IMR-90 (cell line): ENCODE measurements at regions not wholly inside any gene's neighbourhood (a gene's known extent, or its start where the extent isn't known, plus 50 kb on each side); places are given as distances from the start of the nearest gene placed in this dataset.

Experiments used
- ATAC-seq: fragments of 200-7000 bp; cut with Tn5 transposase; 2 replicates; pipeline ENCODE4 v1.9.1; 2020; ENCODE audit warnings: low read depth, mild to moderate bottlenecking, moderate library complexity
- BruUV-seq: library from RNA; stranded (reverse); fragments of 400-500 nt; replicated peaks from 2 replicates; lab custom pipeline; 2021; lab: Mats Ljungman, UMichigan
- CTCF ChIA-PET: fragments of 300-600 bp; formaldehyde crosslinking; extraction: SDS; loops from one replicate; lab custom pipeline; 2021; ENCODE audit warnings: antibody characterized with exemption; lab: Yijun Ruan, JAX
- POLR2A ChIA-PET: fragments of 300-600 bp; sonication (Branson Sonifier 250); formaldehyde crosslinking; loops from one replicate; lab custom pipeline; 2022; ENCODE audit warnings: antibody characterized with exemption; ENCODE audit not compliant: unreplicated experiment; lab: Charles Lee
- DNase-seq: peaks from one replicate; pipeline ENCODE4 v3.0.0; 2013
- H2AFZ ChIP-seq: replicated peaks from 2 replicates; pipeline ENCODE3; 2013; ENCODE audit warnings: low read length, mild to moderate bottlenecking; ENCODE audit not compliant: poor library complexity
- H2AK5ac ChIP-seq: 2 replicates; pipeline ENCODE4 v1.6.1; 2013; ENCODE audit warnings: low read depth, low read length, inconsistent platforms
- H2AK9ac ChIP-seq: replicated peaks from 2 replicates; pipeline ENCODE3; 2013; ENCODE audit warnings: mild to moderate bottlenecking, low read depth, low read length, moderate library complexity; ENCODE audit not compliant: poor library complexity
- H2BK120ac ChIP-seq: 2 replicates; pipeline ENCODE4 v1.6.1; 2013; ENCODE audit warnings: low read depth, low read length, inconsistent platforms
- H2BK15ac ChIP-seq: 3 replicates; pipeline ENCODE4 v1.6.1; 2013; ENCODE audit warnings: low read depth, low read length, inconsistent platforms
- H2BK20ac ChIP-seq: 2 replicates; pipeline ENCODE4 v1.6.1; 2013; ENCODE audit warnings: low read depth, mild to moderate bottlenecking, inconsistent platforms, low read length, moderate library complexity
- H2BK5ac ChIP-seq: 2 replicates; pipeline ENCODE4 v1.6.1; 2013; ENCODE audit warnings: mild to moderate bottlenecking, low read depth, low read length, inconsistent platforms; ENCODE audit not compliant: poor library complexity, severe bottlenecking
- H3K14ac ChIP-seq: replicated peaks from 2 replicates; pipeline ENCODE4 v1.6.1; 2013; ENCODE audit warnings: low read depth, low read length, inconsistent platforms
- H3K18ac ChIP-seq: 2 replicates; pipeline ENCODE4 v1.6.1; 2013; ENCODE audit warnings: low read depth, low read length, control low read depth
- H3K23ac ChIP-seq: 2 replicates; pipeline ENCODE4 v1.6.1; 2013; ENCODE audit warnings: low read depth, low read length, inconsistent platforms
- H3K27ac ChIP-seq: 2 replicates; pipeline ENCODE4 v1.5.1; 2013; ENCODE audit warnings: mild to moderate bottlenecking, control low read depth, low read length; ENCODE audit not compliant: insufficient read depth
- H3K27me3 ChIP-seq: 2 replicates; pipeline ENCODE4 v1.6.1; 2013; ENCODE audit warnings: low read length; ENCODE audit not compliant: control insufficient read depth, insufficient read depth
- H3K36me3 ChIP-seq: 2 replicates; pipeline ENCODE4 v1.6.1; 2013; ENCODE audit warnings: low read length, mixed read lengths; ENCODE audit not compliant: control insufficient read depth, insufficient read depth
- H3K4ac ChIP-seq: 2 replicates; pipeline ENCODE4 v1.6.1; 2013; ENCODE audit warnings: low read depth, low read length, inconsistent platforms
- H3K4me1 ChIP-seq: 2 replicates; pipeline ENCODE4 v1.6.1; 2013; ENCODE audit warnings: low read length, mixed read lengths; ENCODE audit not compliant: control insufficient read depth, insufficient read depth
- H3K4me2 ChIP-seq: 2 replicates; pipeline ENCODE4 v1.6.1; 2013; ENCODE audit warnings: low read depth, mild to moderate bottlenecking, control low read depth, low read length, moderate library complexity
- H3K4me3 ChIP-seq: 2 replicates; pipeline ENCODE4 v1.5.1; 2013; ENCODE audit warnings: low read depth, mild to moderate bottlenecking, control low read depth, low read length, moderate library complexity; ENCODE audit not compliant: insufficient read depth
- H3K56ac ChIP-seq: 2 replicates; pipeline ENCODE4 v1.6.1; 2013; ENCODE audit warnings: low read length, inconsistent platforms; ENCODE audit not compliant: insufficient read depth; ENCODE audit errors: extremely low read depth
- H3K79me1 ChIP-seq, 2 experiments: 2 replicates each; pipeline ENCODE4 v1.6.1; 2013; ENCODE audit warnings: low read length in 2 of 2, inconsistent platforms in 1 of 2, low read depth in 1 of 2
- H3K9ac ChIP-seq: 2 replicates; pipeline ENCODE4 v1.6.1; 2013; ENCODE audit warnings: low read depth, low read length, control low read depth
- H3K9me1 ChIP-seq: 2 replicates; pipeline ENCODE4 v1.6.1; 2013; ENCODE audit warnings: low read length, inconsistent platforms; ENCODE audit not compliant: insufficient read depth
- H3K9me3 ChIP-seq: 2 replicates; pipeline ENCODE4 v1.6.1; 2013; ENCODE audit warnings: low read length; ENCODE audit not compliant: control insufficient read depth, insufficient read depth
- H4K20me1 ChIP-seq: 2 replicates; pipeline ENCODE4 v1.6.1; 2013; ENCODE audit warnings: low read length, inconsistent platforms; ENCODE audit not compliant: insufficient read depth
- H4K5ac ChIP-seq: 2 replicates; pipeline ENCODE4 v1.6.1; 2013; ENCODE audit warnings: mild to moderate bottlenecking, low read depth, low read length, control low read depth
- H4K8ac ChIP-seq, 2 experiments: 2 replicates each; pipeline ENCODE4 v1.6.1; 2013; ENCODE audit warnings: low read depth in 2 of 2, low read length in 2 of 2, control low read depth in 1 of 2, inconsistent platforms in 1 of 2
- H4K91ac ChIP-seq: 2 replicates; pipeline ENCODE4 v1.6.1; 2013; ENCODE audit warnings: low read depth, low read length, inconsistent platforms; ENCODE audit not compliant: insufficient read depth
- CHD1 ChIP-seq: IDR thresholded peaks from 2 replicates; pipeline ENCODE4 v1.6.1; 2012; ENCODE audit warnings: low read depth, low read length, improper control_type of control experiment
- CTCF ChIP-seq: conservative IDR thresholded peaks from 2 replicates; pipeline ENCODE4 v1.5.1; 2012; ENCODE audit warnings: mild to moderate bottlenecking, low read depth, low read length, improper control_type of control experiment
- MAFK ChIP-seq: IDR thresholded peaks from 2 replicates; pipeline ENCODE4 v1.6.1; 2012; ENCODE audit warnings: low read depth, low read length, improper control_type of control experiment
- MAZ ChIP-seq: IDR thresholded peaks from 2 replicates; pipeline ENCODE4 v1.6.1; 2012; ENCODE audit warnings: low read depth, mild to moderate bottlenecking, low read length, improper control_type of control experiment, moderate library complexity, borderline replicate concordance
- MXI1 ChIP-seq: IDR thresholded peaks from 2 replicates; pipeline ENCODE4 v1.6.1; 2012; ENCODE audit warnings: low read depth, mild to moderate bottlenecking, low read length, moderate library complexity, borderline replicate concordance
- POLR2A ChIP-seq: IDR thresholded peaks from 2 replicates; pipeline ENCODE4 v1.6.1; 2012; ENCODE audit warnings: mild to moderate bottlenecking, low read depth, low read length
- RCOR1 ChIP-seq: IDR thresholded peaks from 2 replicates; pipeline ENCODE4 v1.6.1; 2012; ENCODE audit warnings: mild to moderate bottlenecking, low read length, improper control_type of control experiment; ENCODE audit not compliant: insufficient replicate concordance
- SMC3 ChIP-seq: fragments of 150-350 bp; IDR thresholded peaks from 2 replicates; pipeline ENCODE4 v1.6.1; 2016; ENCODE audit warnings: low read depth, mild to moderate bottlenecking, antibody characterized with exemption, low read length, moderate library complexity
- dilution Hi-C: fragments of 300-500 bp; cut with HindIII; formaldehyde crosslinking; loops from one replicate; pipeline ENCODE4 v1.14.3; 2018; ENCODE audit warnings: low sequenced_read_pairs; ENCODE audit not compliant: unreplicated experiment
- in situ Hi-C: fragments of 300-500 bp; cut with MboI; formaldehyde crosslinking; loops from 3 replicates; pipeline ENCODE4 v1.14.3; 2019; ENCODE audit warnings: low sequenced_read_pairs, inconsistent platforms, mixed read lengths
- intact Hi-C: fragments of 100-400 bp; cut with micrococcal nuclease; formaldehyde crosslinking; loops from 2 replicates; pipeline ENCODE4 v1.10.0; 2022

DNA sequence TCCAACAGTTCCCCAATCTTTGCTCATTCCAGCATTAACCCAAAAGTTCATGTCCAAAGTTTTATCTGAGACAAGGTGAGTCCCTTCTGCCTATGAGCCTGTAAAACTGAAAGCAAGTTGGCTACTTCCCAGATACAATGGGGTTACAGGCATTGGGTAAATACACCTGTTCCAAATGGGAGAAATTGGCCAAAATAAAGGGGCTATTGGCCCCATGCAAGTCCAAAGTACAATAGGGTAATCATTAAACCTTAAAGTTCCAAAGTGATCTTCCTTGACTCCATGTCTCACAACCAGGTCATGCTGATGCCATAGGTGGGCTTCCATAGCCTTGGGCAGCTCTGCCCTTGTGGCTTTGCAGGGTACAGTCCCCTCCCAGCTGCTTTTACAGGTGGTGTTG is 511.7 kb upstream of the KLHL4 start:
- dilution Hi-C loops: no loop called here
- POLR2A ChIA-PET: no interaction called here
- H3K79me1 ChIP-seq: no peaks in the 10 kb centered on the region
- H3K18ac ChIP-seq: no peak overlapping the region
- H3K23ac ChIP-seq: no peak overlapping the region
- no peak overlapping the region for H4K5ac ChIP-seq
- no peak overlapping the region for H2BK5ac ChIP-seq
- no peak overlapping the region for H2AFZ ChIP-seq
- H3K4me3 ChIP-seq: no peak overlapping the region
- H2BK20ac ChIP-seq: no peak overlapping the region
- H4K20me1 ChIP-seq: no peaks in the 10 kb centered on the region
- no peak overlapping the region for H3K4me2 ChIP-seq
- H3K4me1 ChIP-seq: no peaks in the 10 kb centered on the region
- no peak for TF ChIP-seq MXI1
- no peak for TF ChIP-seq POLR2A
- TF ChIP-seq MAZ: no peak
- TF ChIP-seq RCOR1: no peak
- TF ChIP-seq CHD1: no peak
- no peak for TF ChIP-seq MAFK
- no peak for TF ChIP-seq CTCF
- TF ChIP-seq SMC3: no peak
- no peaks in the 10 kb centered on the region for H3K9me1 ChIP-seq
- H3K14ac ChIP-seq: no peak overlapping the region
- no peak overlapping the region for H2AK5ac ChIP-seq
- no peaks in the 10 kb centered on the region for H3K36me3 ChIP-seq
- no peak overlapping the region for H4K8ac ChIP-seq
- H2BK15ac ChIP-seq: no peak overlapping the region
- CTCF ChIA-PET: no interaction called here
- H2AK9ac ChIP-seq: no peak overlapping the region
- in situ Hi-C loops: no loop called here
- no peak overlapping the region for H3K56ac ChIP-seq
- ATAC-seq: no peak
- H4K91ac ChIP-seq: no peak overlapping the region
- BruUV-seq: no TSS peak
- intact Hi-C loops: no loop called here
- H3K27ac ChIP-seq: no peak overlapping the region
- DNase-seq: no peak
- no peak overlapping the region for H2BK120ac ChIP-seq
- H3K27me3 ChIP-seq: no peaks in the 10 kb centered on the region
- H3K4ac ChIP-seq: no peak overlapping the region
- H3K9me3 ChIP-seq: no peaks in the 10 kb centered on the region
- no peak overlapping the region for H3K9ac ChIP-seq
